ENCODE measurements at regions not wholly inside any gene's neighbourhood (a gene's known extent, or its start where the extent isn't known, plus 50 kb on each side); places are given as distances from the start of the nearest gene placed in this dataset.
"Not testable (repeated sequence)": the region's sequence is repeated elsewhere in the genome, so short reads cannot be mapped to it uniquely, and the experiment has no call there.

GRCh38 chr6:102759415-102759814, 1365.9 kb downstream of the GRIK2 start:
- DNase-seq (ENCODE audit: low spot score): no peak

DNA sequence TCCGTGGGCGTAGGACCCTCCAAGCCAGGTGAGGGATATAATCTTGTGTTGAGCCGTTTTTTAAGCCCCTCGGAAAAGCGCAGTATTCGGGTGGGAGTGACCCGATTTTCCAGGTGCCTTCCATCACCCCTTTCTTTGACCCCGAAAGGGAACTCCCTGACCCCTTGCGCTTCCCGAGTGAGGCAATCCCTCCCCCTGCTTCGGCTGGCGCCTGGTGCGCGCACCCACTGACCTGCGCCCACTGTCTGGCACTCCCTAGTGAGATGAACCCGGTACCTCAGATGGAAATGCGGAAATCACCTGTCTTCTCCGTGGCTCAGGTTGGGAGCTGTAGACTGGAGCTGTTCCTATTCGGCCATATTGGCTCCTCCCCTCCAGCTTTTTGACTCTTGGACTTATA, 1365.0 kb downstream of the GRIK2 start:
- not testable (repeated sequence) for DNase-seq (ENCODE audit: low spot score)

DNA sequence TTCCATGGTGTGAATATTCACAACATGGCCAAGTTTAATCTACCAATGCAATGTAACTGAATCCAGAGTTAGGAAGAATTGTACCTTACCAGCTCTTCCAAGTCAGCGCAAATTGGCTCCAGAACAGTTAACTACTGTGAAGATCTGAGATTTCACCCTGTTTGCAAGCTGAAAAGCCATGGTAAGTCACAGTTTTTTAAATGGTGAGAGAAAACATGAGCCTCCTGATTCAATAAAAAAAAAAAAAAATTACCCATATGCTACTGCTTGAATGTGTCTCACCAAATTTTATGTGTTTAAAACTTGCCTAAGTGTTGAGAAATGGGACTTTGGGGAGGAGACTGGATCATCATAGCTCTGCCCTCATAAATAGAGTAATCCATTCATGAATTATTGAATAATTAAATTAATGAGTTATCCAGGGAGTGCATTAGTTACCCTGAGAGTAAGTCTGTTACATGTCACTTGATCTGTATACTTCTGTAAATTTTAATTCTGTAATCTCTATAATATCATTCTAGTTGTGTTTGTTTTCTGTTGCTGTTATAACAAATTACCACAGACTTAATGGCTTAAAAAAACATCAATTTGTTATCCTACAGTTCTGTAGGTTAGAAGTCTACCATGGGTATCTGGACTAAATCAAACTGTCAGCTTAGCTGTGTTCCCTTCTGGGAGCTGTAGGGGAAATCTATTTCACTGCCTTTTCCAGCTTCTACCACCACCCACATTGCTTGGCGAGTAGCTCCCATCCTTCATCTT, 1355.9 kb downstream of the GRIK2 start:
- DNase-seq (ENCODE audit: low spot score): no peak

DNA sequence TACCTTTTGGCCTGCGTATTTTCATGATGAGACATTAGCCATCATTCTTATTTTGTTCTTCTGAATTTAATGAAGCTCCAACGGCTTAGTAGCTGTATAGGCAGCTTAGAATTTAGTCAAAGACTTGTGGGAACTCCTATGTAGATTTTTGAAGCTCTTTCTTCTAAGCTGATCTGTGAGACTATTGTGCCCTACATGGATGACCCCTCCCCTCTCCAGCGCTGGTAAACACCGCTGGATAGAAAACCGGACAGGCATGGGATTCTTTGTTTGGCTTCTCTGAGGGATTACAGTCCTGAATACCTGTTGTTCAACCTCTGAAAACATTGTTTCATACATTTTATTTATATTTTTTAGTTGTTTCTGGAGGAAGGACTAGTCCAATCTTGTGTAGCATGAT, 1353.4 kb downstream of the GRIK2 start:
- no peak for DNase-seq (ENCODE audit: low spot score)

DNA sequence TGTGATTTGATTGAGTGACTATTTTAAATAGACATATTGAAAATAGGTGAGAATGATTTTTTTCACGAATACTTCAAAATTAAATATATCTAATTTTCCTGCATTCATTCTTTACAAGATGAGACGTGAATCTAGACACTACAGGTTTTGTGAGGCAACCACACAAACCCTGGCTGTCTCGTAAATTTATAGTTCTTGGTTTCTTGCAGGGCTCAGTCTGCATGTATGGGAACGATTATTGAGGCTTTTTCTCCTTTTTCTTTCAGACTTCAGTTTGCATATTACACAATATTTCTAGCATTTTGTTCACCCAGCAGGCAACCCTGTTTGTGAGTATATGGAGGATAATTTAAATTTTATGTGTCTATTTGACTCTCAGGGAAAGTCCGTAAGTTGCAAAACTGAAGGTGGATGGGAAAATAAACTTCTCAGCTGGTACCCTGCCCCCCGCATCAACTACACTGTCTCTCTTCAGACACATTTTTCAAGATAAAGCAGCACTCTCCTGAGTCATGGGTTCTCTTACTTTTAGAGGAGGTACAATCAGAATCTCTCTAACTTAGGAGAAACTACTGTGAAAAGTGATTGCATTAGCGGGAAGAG, 1349.3 kb downstream of the GRIK2 start:
- DNase-seq (ENCODE audit: low spot score): no peak

DNA sequence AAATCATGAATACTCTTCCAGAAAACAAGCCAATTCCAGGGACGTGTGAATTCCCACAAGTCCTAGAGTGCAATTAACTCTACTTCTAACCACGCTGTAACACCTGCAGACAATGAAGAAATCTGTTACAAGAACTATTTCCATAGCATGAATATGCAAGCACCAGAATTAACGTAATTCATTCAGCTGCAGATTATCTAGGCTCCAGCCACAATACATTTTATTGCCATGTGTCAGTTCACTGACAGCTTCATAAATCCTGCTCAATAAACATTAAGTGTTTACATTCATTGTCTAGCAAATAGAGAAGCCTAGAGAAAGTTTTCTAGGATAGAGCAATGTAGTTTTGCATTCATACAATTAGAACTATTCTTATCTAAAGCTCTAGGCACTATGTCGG, 1348.5 kb downstream of the GRIK2 start:
- DNase-seq (ENCODE audit: low spot score): no peak

DNA sequence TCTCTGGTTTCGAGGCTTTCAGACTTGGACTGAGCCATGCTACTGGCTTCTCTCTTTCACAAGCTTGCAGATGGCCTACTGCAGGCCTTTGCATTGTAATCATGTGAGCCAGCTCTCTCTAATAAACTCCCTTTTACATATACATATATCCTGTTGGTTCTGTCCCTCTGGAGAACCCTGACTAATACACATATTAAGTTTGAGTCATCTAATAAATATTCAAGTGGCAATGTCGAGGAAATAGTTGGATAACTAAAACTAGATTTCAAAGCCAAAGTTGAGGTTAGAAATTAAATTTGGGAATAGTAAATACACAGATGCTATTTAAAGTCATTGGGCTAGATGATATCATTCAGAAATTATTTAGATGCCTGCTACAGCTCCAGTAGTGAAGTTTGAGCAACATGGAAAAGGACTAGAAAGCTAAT, 1343.4 kb downstream of the GRIK2 start:
- no peak for DNase-seq (ENCODE audit: low spot score)

DNA sequence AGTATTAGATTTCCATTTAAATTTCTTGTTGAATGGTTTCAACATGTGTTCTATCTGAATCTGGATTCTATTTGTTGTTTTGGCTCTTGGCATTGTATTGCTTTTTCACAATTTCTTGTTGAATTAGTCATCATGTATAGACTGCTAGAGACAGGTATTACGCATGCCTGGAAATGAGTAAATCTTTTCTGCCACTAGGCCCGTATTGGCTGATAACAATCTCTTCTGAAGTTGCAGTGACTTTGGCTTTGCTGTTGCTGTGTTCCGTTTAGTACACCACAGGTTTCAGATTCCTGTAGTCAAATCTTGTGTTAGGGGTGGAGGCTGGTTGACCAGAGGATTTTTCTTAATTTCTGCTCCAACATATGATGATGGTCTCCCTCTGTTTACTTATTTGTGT, 1339.4 kb downstream of the GRIK2 start:
- no peak for DNase-seq (ENCODE audit: low spot score)

- not testable (repeated sequence) for DNase-seq (ENCODE audit: low spot score)
These were observed 1328.6 kb downstream of the GRIK2 start for GRCh38 chr6:102722086-102722485.

DNA sequence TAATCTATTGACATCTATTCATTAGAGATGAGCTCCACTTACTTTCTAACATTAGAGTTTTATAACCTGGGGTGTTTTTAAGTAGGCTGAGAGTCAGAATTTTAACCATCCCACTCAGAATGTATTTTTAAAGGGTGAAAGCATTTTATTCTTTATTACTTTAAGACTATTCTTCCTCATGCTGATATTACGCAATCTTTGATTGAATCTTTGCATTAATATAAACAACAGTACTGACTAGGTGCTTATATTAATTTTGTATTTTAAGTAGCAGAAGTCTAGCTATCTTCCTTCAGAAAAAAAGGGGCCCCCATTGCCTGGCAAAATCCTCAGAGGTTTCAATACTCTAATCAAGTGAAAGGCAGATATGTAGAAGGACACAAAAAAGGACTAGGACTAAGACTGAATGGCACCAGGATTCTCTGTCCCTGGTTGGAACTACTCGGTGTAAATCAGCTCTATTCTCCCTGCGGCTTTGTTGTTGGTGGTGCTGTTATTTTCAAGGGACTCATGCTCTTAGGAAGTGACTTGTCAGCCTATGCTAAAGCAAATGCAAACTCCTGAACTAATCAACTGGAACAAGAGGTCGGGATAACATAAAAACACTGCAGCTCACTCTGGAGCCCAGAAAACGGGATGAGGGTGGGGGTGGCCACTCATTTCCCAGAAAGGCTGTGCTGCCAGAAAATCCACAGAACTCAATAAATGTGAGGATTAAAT, 1324.4 kb downstream of the GRIK2 start:
- DNase-seq (ENCODE audit: low spot score): no peak

DNA sequence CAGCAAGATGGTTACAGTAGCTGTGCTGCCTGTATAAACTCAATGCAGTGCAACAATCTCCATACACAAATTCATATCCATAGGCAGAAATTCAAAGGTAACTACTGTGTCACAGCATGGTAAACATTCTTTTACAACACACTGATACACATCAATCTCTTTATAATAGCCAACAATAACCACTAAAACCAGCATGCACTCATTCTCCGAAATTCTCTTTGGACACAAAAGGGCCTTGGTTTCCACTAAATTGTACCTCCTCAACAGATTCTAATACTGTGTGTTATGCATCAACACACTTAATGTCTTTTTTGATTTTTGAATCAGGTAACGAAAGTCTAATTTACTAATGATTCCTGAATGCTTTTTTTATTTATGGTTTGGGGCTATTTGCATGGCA, 1323.7 kb downstream of the GRIK2 start:
- no peak for DNase-seq (ENCODE audit: low spot score)

DNA sequence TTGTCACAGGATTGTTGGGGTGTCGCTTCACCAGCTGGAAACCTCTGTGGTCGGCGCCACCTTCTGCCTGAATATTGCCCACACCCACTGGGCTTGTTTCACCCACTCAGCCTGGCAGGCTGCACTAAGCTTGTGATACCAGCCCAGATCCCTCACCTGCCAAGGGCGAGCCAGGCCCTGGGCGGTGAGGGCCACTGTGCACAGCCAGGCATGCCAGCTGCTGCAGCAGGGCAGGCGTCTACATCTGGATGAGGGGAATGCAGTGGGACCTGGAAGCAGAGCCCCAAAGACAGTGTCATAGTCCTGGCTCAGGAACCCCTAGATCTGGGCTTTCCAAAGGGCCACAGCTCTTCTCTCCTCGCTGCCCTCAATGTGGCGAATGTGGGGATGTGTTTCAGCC, 1307.5 kb downstream of the GRIK2 start:
- DNase-seq (ENCODE audit: low spot score): no peak

DNA sequence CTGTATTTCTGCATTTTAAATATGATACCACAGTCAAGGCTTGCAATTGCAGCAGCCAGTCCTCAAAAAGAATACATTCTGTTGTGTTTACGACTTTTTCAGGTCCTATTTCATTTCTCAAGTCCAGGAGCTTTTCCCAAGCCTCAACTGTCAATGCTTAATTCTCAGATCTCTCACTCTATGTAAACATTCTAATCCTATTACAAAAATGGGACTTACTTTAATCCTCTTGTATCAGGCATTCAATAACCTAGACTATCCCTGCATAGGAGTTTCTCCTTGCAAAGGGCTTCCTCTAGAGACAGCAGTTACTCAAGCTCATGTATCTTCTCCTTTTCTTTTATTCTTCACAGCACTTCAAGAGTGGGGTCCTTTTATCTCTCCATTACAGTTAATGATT, 1293.0 kb downstream of the GRIK2 start:
- DNase-seq (ENCODE audit: low spot score): no peak

DNA sequence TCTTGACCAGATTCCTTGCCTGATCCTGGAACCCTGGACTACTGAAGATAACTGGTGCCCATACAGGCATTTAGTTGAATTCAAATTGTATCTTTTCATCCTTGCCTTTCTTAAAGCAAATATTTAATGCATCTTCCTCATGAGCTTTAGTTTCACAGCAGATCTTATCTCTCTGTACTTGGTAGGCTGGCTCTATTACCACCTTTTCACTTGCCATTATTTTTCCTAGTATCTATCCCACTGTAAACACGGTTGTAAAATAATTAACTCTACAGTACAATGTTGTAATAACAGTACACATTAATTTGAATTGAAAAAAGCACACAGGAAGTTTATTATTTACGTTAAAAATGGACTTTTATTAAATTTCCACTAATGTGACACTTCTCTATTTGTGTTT, 1286.9 kb downstream of the GRIK2 start:
- DNase-seq (ENCODE audit: low spot score): no peak

- no peak for DNase-seq (ENCODE audit: low spot score)
These were observed 1286.4 kb downstream of the GRIK2 start for GRCh38 chr6:102679865-102680264.

- DNase-seq (ENCODE audit: low spot score): no peak
These were observed 1283.7 kb downstream of the GRIK2 start for GRCh38 chr6:102677225-102677624.

GRCh38 chr6:102670735-102671134, 1277.2 kb downstream of the GRIK2 start:
- DNase-seq (ENCODE audit: low spot score): no peak

DNA sequence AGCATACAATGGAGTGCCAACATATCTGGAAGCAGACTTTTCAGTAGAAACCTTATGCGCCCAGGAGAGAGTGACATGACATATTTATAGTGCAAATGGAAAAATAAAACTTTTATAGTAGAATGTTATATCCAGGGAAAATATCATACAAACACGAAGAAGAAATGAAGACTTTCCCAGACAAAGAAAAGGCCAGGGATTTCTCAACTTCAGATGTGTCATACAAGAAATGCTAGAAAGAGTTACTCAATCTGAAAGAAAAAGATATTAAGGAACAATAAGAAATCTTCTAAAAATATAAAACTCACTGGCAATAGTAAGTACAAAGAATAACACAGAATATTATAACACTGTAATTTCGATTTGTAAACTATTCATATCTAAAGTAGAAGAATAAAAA, 1269.3 kb downstream of the GRIK2 start:
- DNase-seq (ENCODE audit: low spot score): no peak

DNA sequence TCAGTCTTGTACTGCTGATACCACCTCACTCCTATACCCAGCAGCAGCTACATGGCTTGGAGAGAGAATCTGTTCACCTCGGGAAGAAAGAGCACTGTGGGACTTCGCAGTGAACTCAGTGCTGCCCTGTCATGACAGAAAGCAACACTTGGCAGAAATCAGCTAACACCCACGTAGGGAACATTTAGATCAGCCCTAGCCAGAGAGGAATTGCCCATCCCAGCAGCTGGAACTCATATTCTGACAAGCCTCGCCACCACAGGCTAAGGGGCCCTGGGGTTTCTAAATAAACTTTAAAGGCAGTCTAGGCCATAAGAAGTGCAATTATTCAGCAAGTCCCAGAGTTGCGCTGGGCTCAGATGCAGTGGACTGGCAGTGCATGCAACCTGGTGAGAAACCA, 1266.8 kb downstream of the GRIK2 start:
- DNase-seq (ENCODE audit: low spot score): no peak

GRCh38 chr6:102655823-102656222, 1262.3 kb downstream of the GRIK2 start:
- no peak for DNase-seq (ENCODE audit: low spot score)

DNA sequence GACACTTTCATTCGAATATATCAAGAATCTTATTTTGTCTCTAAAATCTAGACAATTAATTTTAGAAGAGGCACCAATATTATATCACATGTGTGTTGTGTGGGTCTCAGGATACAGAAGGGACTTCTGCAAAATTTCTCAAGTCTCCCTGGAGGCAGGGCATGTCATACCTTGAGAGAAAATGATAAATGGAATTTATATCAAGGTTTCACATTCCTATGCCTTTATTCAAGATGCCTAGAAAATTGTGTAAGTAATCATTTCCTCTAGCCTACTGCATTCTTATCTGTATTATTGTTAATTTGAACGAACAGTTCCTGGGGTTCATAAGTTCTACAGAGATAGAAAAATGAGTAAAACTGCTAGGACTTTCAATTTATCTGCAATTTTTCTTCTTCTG, 1247.9 kb downstream of the GRIK2 start:
- no peak for DNase-seq (ENCODE audit: low spot score)

- no peak for DNase-seq (ENCODE audit: low spot score)
These were observed 1238.4 kb downstream of the GRIK2 start for GRCh38 chr6:102631921-102632320.

GRCh38 chr6:102623201-102623600, 1229.7 kb downstream of the GRIK2 start:
- no peak for DNase-seq (ENCODE audit: low spot score)
